Stimulated activated CD8-positive, alpha-beta memory T cell treated with anti-CD3 and anti-CD28 coated beads, Interleukin-12 subunit alpha, Interleukin-12 subunit beta, amount 100 ng/mL, for 1 hour (primary cell): ENCODE measurements at regions not wholly inside any gene's neighbourhood (a gene's known extent, or its start where the extent isn't known, plus 50 kb on each side); places are given as distances from the start of the nearest gene placed in this dataset.

Source experiments
- DNase-seq: peaks from one replicate; pipeline ENCODE4 v3.0.0-alpha.2; 2020; ENCODE audit warnings: low read depth

- DNase-seq = no peak
Measured at GRCh38 chr7:136807598-136807997, 60.9 kb upstream of the CHRM2 start.

DNA sequence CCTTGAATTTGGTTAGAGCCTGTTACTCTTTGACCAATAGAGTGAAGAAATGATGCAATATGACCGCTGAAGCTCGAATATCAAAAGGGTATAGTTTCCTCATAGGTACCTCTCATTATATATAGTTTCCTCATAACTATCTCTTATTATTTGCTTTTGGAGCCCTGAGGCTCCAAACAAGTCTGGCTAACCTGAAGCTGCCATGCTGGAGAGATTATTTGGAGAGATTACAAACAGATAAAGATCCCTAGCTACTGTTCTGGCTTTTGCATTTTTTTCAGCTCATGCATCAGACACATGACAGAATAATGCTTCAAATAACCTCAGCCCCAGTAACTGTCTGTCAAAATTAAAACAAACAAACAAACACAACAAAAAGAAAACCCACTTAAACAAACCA, 65.4 kb upstream of the CHRM2 start:
- no peak for DNase-seq

- DNase-seq = no peak
Measured at GRCh38 chr7:136783934-136784333, 84.5 kb upstream of the CHRM2 start.

- no peak for DNase-seq
Measured at GRCh38 chr7:136741941-136742340, 126.5 kb upstream of the CHRM2 start.

- no peak for DNase-seq
Measured at GRCh38 chr7:136728945-136729344, 139.5 kb upstream of the CHRM2 start.

DNA sequence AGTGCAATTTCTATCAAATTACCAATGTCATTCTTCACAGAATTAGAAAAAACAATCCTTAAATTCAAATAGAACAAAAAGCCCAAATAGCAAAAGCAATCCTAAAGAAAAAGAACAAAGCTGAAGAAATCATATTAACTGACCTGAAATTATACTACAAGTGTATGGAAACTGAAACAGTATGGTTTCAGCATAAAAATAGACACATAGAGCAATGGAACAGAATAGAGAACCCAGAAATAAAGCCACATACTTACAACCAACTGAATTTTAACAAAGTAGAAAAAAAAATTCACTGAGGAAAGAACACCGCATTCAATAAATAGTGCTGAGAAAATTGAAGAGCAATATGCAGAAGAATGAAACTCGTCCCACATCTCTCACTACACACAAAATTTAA, 142.0 kb upstream of the CHRM2 start:
- no peak for DNase-seq

GRCh38 chr7:136717910-136718557, 150.4 kb upstream of the CHRM2 start:
- DNase-seq = no peak

DNA sequence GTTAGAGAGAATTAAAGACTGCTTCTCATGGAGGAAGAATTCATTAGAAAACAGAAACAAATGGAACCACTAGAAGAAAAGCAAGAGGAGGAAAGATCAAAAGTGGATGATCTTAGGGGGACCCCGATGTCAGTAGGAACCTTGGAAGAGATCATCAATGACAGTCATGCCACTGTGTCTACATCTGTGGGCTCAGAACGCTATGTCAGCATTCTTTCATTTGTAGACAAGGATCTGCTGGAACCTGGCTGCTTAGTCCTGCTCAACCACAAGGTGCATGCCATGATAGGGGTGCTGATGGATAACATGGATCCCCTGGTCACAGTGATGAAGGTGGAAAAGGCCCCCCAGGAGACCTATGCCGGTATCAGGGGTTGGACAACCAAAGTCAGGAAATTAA, 154.4 kb upstream of the CHRM2 start:
- DNase-seq = no peak

GRCh38 chr7:136710751-136711150, 157.7 kb upstream of the CHRM2 start:
- no peak for DNase-seq

- no peak for DNase-seq
Measured at GRCh38 chr7:136709876-136710275, 158.6 kb upstream of the CHRM2 start.

DNA sequence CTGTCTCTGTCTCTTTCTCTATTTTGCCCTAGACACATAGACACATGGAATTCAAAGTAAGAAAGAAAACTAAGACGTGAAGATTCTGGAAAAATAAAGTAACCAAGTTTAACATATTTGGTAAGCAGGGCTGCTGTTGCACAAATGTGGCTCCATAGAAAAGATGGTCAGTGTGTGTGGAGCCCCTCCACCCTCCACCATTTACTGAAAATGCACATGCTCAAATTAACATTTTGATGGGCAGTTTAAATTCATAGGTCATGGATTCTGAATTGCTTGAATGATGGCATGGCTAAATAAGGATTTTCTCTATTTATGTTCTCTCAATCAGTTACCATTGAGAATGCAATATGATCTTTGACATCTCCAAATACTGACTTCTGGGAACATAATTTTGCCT, 165.5 kb upstream of the CHRM2 start:
- no peak for DNase-seq

DNA sequence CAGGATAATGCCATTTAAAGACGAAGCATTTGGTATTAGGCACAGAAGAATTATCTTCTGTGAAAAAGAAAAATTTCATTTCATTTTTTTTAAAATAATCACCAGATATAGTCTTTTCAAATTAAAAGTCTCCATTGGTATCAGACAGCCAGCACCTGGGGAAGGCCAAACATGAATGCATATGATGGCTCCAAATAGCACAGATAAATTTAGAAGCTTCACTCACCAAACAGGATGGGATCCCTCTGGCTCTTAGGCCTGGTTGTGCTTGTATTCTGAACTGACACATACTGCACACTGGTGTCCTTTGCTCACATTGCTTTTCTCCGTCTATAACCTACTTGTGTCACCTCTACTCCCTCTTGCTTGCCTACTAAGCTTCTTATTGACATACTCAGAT, 169.5 kb upstream of the CHRM2 start:
- no peak for DNase-seq

DNA sequence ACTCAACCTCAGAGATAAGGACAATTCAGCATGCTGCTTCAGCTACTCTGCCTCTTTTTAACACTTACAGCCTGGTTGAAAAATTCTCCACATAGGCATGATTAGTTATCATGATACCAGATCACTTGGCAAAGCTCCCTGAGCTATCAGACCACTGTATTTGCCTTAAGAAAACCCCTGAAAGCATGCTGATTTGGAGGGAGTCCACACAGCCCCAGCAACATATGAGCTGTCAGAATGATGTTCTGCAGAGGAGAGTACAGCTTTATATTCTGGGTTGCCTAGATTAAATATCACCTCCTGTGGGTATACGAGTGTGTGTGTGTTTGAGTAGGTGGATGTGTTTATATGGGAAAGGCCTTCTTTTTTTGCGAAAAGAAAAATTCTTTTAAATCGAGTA, 170.2 kb upstream of the CHRM2 start:
- DNase-seq = no peak

DNA sequence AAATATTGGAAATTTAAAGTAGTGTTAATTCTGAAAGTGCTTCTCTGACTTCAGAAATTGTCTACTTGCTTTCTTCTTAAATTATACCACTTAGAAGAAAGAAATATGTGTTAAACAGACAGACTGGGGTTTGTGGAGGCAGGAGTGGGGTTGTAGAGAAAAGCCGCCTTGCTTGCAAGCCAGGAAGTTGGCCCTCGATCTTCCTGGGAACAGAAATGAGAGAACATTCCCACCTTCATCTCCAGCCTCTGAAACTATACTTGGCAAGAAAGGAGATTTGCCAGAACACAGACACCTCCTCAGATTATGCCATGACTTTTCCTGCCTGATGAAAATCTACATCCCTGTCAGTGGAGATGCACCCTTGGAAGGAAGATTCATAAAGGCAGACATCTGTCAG, 171.2 kb upstream of the CHRM2 start:
- DNase-seq = no peak

DNA sequence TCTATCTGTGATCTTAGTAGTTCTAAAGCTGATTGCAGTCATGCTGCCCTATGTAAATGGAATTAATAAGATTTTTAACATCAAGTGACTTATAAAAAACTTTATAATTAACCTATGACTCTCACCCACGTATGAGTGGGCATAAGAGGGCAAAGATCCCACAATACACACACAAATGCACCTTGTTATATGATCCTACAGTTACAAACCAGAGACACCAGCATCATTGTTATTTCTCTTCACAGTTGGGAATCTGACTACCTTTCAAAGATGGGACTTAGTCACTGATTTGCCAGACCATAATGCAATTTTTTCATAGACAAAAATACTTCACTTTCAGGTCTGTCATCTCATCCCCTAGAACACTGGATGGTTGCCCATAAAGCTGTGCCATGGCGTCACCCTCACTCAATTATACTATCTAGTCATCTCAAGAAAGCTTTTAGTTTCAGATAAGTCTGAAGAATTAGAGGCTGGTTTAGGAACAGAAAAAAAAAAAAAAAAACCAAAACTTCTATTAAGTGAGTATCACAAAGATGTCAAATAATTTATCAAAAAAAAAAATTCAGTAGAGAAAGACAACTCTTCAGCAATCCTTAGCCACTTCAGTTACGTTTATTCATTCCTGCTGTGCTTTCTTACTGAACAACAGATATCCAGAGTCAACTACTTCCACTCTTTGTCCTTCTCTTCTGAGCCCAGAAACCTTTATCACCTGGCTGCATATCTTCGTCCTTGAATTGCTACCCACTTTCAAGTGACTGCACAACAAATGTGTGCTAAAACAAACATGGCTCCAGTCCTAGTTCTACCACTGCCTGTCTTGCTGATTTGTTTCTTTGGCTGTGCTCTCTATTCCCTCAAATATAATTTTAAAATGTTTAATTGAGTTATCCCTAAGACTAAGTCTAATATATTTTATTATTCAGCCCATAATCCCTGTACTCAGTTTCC, 175.0 kb upstream of the CHRM2 start:
- DNase-seq = no peak

GRCh38 chr7:136692221-136692620, 176.2 kb upstream of the CHRM2 start:
- DNase-seq = no peak

GRCh38 chr7:136688601-136689000, 179.9 kb upstream of the CHRM2 start:
- DNase-seq = no peak

- no peak for DNase-seq
Measured at GRCh38 chr7:136687693-136688322, 180.6 kb upstream of the CHRM2 start.

- DNase-seq = no peak
Measured at GRCh38 chr7:136685501-136686173, 182.8 kb upstream of the CHRM2 start.

DNA sequence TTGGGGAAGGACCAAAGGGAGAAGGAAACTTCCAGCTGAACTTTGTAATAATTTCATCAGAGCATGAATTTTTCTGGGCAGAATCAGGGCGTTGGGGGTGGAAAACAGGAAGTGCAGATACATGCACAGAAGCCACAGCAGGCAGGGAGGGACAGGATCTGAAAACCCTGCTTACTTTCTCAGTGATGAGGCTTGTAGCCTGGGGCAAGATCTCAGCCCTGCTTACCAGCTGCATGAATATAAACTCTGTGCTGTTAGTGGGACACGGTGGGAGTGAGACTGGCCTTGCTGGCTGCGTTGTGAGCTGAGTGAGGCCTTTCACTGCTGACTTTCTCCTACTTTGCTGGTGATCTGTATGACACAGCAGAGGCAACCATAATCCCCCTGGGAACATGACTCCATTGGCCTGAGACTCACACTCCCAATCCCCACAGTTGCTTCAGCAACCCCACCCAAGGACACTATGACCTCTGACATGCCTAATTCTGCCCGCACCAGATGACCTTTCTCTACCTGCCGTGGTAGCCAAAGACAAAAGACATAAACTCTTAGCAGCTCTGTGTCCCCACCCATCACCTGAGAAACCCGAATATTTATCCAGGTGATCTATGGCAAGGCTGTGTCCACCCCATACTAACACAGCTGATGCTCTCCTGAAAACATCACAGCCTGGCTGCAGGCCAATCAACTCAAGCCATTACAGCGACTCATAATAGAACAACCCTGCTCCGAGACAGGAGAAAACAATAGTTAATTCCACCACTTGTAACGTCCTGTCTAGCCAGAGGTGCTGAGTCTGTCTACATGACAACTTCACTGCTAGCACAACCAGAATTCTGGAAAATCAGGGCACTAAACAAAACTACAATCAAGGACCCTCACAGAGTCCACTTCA, 190.7 kb upstream of the CHRM2 start:
- DNase-seq = no peak

- no peak for DNase-seq
Measured at GRCh38 chr7:136667584-136667983, 200.9 kb upstream of the CHRM2 start.
